NCI-H345 (cell line): ENCODE measurements at regions not wholly inside any gene's neighbourhood (a gene's known extent, or its start where the extent isn't known, plus 50 kb on each side); places are given as distances from the start of the nearest gene placed in this dataset.
A peak's percentile ranks its signal among the peaks of the same experiment; 100 is the strongest.
"Not testable (repeated sequence)": the region's sequence is repeated elsewhere in the genome, so short reads cannot be mapped to it uniquely, and the experiment has no call there.

Experiments
- DNase-seq: peaks from one replicate; lab custom pipeline; 2025; lab: John Stamatoyannopoulos, UW

DNA sequence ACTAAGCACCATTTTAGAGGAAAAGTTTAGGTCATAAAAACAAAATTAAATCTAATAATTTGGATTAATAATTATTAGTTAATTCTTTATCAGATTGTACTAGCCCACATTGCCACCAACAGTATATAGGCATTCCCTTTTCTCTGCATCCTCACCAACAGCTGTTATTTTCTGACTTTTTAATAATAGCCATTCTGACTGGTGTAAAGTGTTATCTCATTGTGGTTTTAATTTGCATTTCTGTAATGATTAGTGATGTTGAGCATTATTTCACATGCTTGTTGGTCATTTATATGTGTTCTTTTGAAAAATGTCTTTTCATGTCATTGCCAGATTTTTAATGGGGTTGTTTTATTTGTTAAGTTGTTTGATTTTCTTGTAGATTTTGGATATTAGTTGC lies 319.1 kb upstream of the SYNCRIP start:
- no peak for DNase-seq

DNA sequence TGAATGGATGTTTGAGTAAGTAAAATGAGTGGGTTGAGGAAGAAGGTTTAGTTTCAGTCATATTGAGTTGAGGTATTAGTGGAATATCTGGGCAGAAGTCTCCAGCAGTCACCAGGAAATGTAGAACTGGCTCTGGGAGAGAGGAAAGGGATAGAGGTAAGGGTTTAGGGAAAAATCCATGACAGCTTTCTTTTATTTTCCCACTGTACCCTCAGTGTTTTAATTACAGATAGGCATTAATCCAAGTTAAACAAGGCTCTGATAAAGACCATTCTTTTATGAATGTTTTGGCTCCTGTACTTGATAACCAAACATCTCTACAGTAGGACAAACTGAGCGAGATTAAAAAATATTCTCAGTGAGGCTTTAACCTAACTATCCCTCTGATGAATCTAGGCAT lies 318.4 kb upstream of the SYNCRIP start:
- no peak for DNase-seq

DNA sequence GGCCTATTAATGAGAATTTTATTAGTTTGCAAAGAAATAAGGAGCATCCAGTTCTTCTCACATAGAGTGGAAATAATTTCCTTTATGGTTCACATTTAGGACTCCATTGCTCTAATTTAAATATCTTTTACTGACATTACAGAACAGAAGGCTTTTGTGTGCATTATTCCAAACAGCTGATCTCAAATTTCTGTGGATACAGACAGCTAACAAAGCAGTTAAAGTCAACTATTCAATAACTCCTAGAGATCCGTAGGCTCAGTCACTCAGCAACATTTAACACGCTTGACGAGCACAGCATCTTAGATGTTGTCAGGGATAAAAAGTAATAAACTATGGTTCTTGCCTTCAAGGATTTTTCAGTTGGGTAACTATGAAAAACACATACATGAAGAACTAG lies 305.8 kb upstream of the SYNCRIP start:
- no peak for DNase-seq

DNA sequence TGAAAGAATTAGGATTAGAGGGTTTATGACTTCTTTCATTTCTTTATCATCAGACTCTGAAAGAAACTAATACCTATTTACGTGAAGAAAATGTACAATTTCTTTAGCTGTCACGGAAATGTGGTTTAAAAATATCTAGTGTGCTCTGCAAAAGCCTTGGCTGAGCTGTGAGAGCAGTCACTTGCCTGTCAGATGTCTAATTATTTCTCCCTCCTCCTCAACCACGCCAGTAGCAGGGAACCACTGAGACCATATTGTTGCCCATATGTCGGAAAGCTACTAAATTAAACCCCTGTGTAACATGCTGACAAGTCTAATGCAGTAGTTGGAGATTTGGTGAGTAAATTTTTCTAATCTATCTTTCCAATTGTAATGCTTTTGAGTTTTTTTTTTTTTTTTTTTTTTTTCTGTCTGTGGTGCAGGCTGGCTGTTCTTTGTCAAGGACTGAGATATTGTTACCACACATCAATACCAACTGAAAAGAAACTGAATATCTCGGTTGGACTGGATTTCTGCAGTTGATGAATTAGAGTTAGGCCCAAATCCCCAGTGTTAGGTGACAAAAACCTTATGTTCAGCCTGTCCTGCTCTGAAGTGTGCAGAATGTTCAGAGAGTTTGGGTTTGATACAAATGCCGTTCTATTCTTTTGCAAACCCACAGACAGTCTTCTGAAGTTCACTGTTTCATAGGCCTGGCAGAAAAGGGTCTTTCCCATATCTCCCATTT lies 302.9 kb upstream of the SYNCRIP start:
- DNase-seq, result no peak

DNA sequence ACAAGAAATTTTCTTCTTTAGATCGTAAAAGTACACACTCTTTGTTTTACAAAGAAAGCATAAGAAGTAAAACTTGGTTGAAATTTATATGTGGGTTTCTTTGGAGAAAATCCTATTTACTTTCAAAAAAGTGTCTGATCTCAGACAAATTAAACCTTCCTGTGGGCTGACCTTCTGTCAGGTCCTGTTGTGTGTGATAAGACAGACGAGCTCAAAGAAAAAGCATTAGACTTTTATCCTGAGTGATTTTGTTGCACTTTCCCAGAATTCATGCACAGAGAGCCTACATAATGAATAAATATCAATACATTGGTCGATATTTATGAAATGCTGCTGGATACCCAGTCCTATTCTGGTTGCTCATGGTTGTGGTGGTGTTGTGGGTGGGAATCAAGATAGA lies 302.1 kb upstream of the SYNCRIP start:
- no peak for DNase-seq

DNA sequence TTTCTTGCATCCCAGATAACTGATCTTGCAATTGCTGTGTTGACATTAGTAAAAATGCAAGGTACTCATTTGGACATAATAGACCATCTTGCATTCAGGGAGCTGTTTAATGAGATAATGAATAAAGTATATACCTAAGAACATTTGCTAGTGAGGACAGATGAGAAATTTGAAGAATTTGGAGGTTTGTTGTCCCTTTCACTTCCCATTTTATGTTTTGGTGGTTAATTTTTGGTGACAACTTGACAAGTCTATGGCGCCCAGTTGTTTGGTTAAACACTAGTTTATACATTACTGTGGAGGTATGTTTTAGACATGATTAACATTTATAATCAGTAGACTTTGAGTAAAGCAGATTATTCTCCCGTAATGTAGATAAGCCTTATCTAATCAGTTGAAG lies 300.2 kb upstream of the SYNCRIP start:
- no peak for DNase-seq

DNA sequence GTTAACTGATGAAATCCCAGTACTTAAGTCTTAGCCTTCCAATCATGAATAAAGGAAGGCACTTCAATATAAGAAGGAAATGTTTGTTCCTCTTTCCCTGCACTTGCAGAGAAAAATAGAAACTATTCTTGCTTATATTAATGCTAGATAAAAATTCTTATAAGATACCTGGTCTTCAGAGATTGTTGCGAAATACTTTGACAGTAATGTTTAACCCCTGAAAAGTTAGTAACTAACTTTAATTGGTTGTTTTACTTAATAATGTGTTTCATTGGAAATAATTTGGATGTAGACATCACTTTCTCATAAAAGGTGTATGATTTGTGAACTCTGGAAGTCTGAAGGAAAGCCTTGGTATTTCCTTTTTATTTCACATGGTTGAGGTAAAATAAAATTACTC lies 294.2 kb upstream of the SYNCRIP start:
- DNase-seq, result no peak

DNA sequence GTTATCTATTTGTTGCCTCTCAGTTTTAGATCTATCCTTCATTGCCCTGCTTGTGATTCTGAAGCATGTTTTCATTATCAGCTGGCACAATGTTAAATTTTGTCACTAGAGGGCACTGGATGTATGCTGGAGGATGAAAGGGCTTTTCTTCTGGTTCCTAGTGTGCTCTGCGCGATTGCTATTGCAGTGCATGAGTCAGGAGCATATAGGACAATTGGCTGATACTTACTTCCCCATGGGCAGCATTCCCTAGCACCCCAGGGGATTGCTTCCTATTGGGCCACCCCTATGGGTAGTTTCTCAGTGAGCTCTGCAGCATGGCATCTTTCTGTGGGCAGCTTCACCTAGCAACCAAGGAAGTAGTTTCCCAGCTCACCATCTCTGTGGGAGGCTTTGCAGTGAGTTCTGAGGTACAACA lies 280.3 kb upstream of the SYNCRIP start:
- DNase-seq, result peak; percentile 42

DNA sequence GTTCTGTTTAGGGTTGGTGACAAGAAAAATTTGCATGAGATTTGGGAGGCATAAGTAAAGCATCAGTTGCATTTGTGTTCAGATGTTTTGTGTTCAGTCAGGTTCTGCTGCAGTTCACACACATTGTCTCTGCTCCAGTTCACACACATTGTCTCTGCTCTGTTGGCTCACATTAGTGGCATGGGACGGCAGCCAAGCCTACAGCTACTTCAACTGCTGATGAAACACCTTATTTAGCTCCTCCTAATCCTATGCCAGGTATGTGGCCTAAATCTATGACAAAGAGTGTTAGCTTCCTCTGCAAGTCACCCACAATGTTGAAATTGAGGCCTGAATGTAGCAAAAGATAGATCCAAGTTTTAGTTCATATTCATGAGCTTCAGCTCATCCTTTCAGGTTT lies 278.1 kb upstream of the SYNCRIP start:
- DNase-seq, result peak; percentile 29

DNA sequence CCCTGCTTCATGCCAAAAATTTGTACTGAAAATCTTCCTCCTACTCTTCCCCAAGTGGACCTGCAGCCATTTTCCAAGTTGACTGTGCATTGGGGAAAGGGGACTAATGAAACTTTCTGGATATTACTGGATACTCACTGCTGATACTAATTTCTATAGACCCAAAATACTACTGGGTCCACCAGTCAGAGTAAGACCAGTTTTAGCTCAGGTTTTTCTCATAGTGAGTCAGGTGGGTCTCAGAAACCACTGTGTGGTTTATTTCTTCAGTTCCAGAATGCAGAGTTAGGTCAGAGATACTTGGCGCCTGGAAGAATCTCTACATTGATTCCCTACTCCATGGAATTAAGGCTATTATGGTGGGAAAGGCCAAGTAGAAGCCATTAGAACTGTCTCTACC lies 274.8 kb upstream of the SYNCRIP start:
- no peak for DNase-seq

DNA sequence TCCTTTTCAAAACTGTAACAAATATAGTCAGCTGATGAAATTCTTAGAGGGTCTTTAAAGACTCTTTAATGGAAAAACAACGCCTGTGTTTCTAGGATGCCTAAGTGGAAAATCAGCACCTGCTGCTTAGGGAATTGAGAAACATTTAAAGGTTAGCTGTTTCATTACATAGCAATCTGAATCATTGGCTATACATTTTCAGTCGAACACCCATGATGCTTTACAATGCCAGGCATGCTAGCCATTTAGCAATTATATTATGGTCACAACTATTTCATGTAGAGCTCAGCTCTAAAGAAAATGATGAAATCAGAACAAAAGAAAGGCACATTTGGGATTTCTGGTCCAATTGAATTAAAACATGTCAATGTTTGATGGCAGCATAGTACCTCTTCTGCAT lies 270.3 kb upstream of the SYNCRIP start:
- no peak for DNase-seq

DNA sequence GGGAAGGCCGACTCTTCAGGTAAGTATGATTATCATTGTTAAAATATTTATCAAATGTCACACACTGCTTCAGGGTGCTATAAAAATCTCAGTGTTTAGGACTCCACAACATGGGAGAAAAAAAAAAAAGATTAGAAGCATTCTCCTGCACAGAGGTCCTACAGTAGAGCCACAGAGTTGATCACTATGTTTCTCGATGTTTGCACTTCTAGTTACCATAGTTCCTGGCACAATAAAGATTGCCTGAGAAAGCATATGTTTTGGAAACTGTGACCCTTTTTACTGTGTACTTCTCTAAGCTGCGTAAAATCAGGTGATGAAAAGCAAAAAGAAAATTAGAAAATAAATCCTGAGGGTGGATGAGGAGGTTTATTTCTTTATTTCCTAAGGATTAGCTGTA lies 269.9 kb upstream of the SYNCRIP start:
- no peak for DNase-seq

DNA sequence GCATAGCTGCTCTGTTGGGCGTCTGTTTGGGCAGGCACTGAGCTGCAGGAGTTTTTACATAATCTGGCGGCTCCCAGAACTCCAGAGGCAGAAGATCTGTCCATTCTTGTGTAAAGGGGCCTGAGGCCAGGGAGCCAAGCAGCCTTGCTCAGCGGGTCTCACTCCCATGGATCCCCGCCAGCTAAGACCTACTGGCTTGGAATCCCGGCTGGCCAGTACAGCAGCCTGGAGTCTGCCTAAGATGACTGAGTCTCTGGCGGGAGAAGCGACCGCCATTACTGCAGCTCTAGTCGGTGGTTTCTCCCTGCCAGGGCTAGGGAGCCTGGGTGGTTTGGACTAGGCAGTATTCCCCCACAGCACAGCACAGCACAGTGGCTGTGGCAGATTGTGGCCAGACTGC lies 268.4 kb upstream of the SYNCRIP start:
- DNase-seq, result no peak

DNA sequence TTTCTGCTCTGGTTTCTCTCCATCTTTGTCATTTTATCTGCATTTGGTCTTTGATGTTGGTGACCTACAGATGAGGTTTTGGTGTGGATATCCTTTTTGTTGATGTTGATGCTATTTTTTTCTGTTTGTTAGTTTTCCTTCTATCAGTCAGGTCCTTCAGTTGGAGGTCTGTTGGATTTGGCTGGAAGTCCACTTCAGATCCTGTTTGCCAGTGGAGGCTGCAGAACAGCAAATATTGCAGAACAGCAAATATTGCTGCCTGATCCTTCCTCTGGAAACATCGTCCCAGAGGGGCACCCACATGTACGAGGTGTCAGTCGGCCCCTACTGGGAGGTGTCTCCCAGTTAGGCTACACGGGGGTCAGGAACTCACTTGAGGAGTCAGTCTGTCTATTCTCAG lies 265.4 kb upstream of the SYNCRIP start:
- DNase-seq, result not testable (repeated sequence)

DNA sequence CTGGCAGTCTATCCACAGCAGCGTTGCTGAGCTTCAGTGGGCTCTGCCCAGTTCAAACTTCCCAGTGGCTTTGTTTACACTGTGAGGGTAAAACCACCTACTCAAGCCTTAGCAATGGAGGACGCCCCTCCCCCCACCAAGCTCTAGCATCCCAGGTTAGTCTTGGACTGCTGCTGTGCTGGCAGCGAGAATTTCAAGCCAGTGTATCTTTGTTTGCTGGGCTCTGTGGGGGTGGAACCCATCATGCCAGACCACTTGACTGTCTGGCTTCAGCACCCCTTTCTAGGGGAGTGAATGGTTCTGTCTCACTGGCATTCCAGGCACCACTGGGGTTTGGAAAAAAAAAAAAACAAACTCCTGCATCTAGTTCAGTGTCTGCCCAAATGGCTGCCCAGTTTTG lies 249.7 kb upstream of the SYNCRIP start:
- DNase-seq, result no peak

DNA sequence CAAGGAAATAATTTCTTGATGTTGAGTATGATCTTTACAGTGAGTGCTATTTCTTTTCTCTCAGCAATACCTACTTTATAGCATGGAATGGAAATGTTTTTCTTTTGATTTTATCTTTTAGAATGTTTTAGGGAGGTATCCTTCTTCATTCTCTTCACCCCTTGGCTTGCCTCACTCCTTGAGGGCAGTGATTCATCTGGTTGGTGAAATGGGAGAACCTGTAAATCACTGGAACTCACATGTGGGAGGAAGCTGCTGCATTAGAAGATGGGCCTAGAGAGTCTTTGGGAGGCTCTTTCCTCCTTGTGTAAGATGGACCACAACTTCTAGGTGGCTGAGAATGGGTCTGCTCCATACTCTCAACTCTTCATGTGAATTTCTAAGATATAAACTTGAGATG lies 244.8 kb upstream of the SYNCRIP start:
- DNase-seq, result no peak

DNA sequence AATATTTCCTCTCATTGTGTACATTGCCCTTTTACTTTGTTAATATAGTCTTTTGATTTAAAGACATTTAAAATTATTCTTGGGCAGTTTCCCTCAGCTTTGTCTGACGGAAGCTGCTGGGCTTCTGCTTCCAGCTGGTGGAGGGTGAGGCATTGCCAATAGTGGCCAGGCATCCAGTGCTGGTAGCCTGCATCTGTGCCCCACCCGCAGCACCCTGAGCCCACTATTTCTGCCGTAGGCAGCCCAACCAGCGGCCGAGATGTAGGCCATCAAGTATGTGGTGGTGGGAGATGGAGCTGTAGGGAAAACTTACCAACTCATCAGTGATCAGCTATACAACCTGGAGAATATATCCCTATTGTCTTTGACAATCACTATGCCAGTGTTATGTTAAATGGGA lies 226.0 kb upstream of the SYNCRIP start:
- no peak for DNase-seq

DNA sequence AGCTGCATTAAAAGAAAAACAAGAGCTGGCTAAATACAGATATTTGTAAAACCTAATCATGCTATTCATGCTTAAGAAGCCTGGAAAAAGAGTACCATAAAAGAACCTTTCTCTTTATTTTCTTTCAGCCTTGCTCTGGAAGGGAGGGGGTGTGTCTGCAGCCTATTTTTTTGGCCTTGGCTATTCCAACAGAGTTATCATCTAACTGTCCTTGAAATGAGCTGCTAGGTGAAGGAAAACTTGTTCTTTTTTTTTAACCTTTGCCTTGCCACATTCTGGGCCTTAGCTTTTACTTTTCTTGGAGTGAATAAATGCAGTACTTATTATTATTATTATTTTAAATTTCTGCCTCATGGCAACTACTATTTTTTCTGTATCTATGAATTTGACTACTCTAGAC lies 224.9 kb upstream of the SYNCRIP start:
- no peak for DNase-seq

DNA sequence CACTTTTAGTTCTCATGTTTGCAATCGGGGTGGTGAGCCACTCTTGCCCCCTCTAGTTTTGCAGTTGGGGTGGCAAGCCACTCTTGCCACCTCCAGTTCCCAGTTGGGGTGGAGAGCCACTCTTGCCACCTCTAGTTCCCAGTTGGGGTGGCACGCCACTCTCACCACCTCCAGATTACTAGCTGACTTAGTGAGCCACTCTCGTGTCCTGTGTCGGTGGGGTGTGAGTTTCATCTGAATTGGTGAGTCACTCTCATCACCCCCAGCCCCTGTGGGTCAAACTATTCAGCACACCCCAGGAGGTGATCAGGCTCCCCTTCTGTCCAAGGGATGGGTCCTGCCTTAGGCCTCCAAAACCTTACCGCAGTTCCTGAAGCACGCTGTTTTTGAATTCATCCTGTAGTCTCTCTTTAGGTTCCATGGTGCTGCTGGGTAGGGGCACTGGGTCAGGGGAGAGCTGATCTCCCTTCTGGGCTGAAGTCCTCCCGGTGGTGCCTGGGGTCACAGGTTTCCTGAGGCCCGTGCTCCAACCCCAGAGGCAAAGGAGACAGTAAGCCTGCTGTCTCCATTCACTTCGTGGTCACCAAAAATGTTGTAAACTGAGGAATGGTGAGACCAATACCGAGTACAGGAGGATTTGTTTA lies 224.2 kb upstream of the SYNCRIP start:
- no peak for DNase-seq

DNA sequence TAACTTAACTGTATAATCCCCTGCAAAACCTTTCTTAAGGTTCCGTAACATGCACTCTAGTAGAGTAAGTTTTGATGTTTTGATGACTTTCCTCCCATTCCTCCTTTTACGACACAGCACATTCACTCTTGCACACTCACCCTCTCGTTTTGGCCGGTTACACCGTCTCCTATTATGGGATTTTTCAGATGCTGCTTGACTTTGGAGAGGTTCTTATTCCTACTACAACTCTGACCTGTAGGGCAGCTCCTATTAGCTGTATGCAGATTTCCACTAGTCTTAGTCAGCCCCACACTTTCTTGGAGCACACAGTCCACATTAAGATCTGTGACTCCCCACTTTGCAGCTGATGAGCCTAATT lies 223.7 kb upstream of the SYNCRIP start:
- DNase-seq, result no peak

DNA sequence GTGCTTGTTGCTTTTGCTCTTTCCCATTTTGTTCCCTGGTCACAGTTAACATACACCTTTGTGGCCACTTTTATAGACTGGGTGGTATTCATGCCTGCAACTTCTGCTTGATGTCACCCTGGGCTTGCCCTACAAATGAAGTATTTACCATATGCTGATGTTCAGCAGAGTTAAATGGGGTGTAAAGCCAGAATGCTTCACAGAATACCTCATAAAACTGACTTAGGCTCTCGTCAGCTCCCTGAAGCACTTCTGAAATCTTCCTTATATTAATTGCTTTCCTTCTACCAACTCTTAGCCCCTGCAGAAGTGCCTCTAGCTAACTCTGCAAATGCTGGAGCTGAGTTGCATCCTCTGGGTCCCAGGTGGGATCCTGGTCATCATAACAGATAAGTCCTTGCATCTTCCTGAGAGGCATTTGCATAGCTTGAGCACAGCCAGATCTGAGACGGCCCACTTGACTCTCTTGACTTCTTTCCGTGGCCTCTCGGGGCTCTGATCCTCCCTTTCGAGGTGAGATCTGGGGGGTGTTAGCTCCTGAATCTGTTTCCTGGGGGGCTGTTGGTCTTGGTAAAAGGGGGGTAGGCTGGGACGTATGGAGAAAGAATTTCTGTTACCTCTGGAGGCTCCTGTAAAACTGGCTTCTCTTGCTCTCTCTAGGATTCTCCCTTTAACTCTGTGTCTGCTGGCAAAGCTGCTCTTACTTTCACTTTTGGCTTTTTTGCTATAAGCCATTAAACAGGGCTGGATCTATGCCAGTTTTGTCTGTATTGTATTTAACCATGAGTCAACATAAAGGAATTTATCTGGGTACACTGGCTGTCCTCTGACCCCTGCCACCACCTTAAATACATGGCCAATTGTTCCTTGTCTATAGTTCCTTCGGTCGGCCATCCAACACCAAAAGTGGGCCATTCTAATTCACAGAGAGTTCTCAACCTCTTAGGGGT lies 223.0 kb upstream of the SYNCRIP start:
- no peak for DNase-seq

DNA sequence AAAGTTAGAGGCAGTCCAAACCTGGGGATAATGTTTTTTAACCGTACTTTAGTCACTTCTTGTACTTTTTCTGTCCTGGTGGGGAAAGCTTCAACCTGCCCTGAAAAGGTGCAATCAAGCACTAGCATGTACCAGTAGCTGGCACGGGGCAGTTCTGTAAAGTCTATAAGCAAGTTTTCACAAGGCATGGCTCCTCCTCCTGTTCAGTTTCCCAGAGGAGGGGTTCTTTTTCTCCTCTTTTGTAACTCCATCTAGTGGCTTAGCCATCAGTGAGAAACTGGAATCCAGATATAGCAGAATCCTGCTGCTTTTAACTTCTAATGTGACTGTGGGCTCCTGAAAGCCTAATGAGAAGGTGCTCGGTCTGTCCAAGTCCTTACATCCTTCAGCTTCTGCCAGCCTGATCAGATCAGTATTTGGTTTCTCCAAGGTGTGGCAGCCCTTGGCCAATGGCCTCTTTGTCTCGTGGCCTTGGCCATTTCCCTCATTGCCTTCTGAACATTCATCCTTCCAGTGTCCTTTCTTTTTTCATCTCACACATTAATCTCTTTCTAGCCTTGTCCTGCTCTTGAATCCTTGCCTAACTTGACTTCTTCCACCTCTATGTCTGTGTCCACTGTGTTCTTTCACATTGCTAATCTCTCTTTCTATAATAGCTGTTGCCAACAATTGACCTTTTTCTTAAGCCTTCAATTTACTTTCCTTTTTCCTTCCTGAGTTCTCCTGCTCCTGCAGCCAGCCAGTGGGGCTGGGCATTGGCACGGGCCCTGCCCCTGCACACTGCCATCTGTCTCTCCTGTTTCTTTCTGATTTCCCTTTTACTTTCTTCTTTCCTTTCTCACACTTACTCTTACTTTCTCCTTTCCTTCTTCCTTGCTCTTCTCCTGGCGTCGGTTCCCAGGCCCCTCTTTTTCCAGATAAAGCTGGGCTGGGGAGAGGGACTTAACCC lies 222.0 kb upstream of the SYNCRIP start:
- no peak for DNase-seq
